HL-60/S4 treated with phorbol 12-myristate 13-acetate at 8.2 ng/mL for 4 days and 3 days (cell line): ENCODE measurements at regions not wholly inside any gene's neighbourhood (a gene's known extent, or its start where the extent isn't known, plus 50 kb on each side); places are given as distances from the start of the nearest gene placed in this dataset.
"Not testable (repeated sequence)": the region's sequence is repeated elsewhere in the genome, so short reads cannot be mapped to it uniquely, and the experiment has no call there.

ENCODE experiments used
- in situ Hi-C: fragments of 300-500 bp; cut with MboI; formaldehyde crosslinking; loops from 2 replicates; pipeline ENCODE4 v1.15.0; 2022; ENCODE audit warnings: low sequenced_read_pairs

GRCh38 chr4:130698251-130698650 is 1602.3 kb downstream of the C4orf33 start:
- in situ Hi-C loops: no loop called here

GRCh38 chr4:130699004-130699403 is 1603.1 kb downstream of the C4orf33 start:
- in situ Hi-C loops: no loop called here

GRCh38 chr4:130703211-130703935 is 1607.4 kb downstream of the C4orf33 start:
- in situ Hi-C loops: no loop called here

- in situ Hi-C loops: no loop called here
Measured at GRCh38 chr4:130705023-130705422, 1609.1 kb downstream of the C4orf33 start.

- in situ Hi-C loops: no loop called here
Measured at GRCh38 chr4:130712038-130712437, 1616.1 kb downstream of the C4orf33 start.

GRCh38 chr4:130714006-130714405 is 1618.1 kb downstream of the C4orf33 start:
- in situ Hi-C loops: no loop called here

GRCh38 chr4:130722361-130722760 is 1626.4 kb downstream of the C4orf33 start:
- in situ Hi-C loops: no loop called here

GRCh38 chr4:130736436-130737185 is 1640.7 kb downstream of the C4orf33 start:
- in situ Hi-C loops: no loop called here

- in situ Hi-C loops: no loop called here
Measured at GRCh38 chr4:130738233-130738632, 1642.3 kb downstream of the C4orf33 start.

GRCh38 chr4:130747842-130748241 is 1651.9 kb downstream of the C4orf33 start:
- in situ Hi-C loops: no loop called here

- in situ Hi-C loops: no loop called here
Measured at GRCh38 chr4:130753926-130754325, 1658.0 kb downstream of the C4orf33 start.

GRCh38 chr4:130760246-130760645 is 1664.3 kb downstream of the C4orf33 start:
- in situ Hi-C loops: no loop called here

GRCh38 chr4:130767384-130767783 is 1671.4 kb downstream of the C4orf33 start:
- in situ Hi-C loops: not testable (repeated sequence)

- in situ Hi-C loops: not testable (repeated sequence)
Measured at GRCh38 chr4:130772966-130773365, 1677.0 kb downstream of the C4orf33 start.

- in situ Hi-C loops: no loop called here
Measured at GRCh38 chr4:130808492-130808891, 1712.5 kb downstream of the C4orf33 start.

- in situ Hi-C loops: no loop called here
Measured at GRCh38 chr4:130812117-130812765, 1716.3 kb downstream of the C4orf33 start.

- in situ Hi-C loops: no loop called here
Measured at GRCh38 chr4:130814896-130815295, 1718.9 kb downstream of the C4orf33 start.

- in situ Hi-C loops: no loop called here
Measured at GRCh38 chr4:130820448-130820847, 1724.5 kb downstream of the C4orf33 start.

- in situ Hi-C loops: no loop called here
Measured at GRCh38 chr4:130825284-130825683, 1729.3 kb downstream of the C4orf33 start.

GRCh38 chr4:130850019-130850524 is 1754.1 kb downstream of the C4orf33 start:
- in situ Hi-C loops: no loop called here

GRCh38 chr4:130851107-130851506 is 1755.2 kb downstream of the C4orf33 start:
- in situ Hi-C loops: no loop called here

GRCh38 chr4:130851932-130852331 is 1756.0 kb downstream of the C4orf33 start:
- in situ Hi-C loops: no loop called here
